Lower leg skin (tissue), 3 donors: ENCODE measurements at regions not wholly inside any gene's neighbourhood (a gene's known extent, or its start where the extent isn't known, plus 50 kb on each side); places are given as distances from the start of the nearest gene placed in this dataset.

Experiments
- POLR2A ChIP-seq, 2 donors: fragments of 450-650 bp; IDR thresholded peaks; one replicate each; pipeline ENCODE4 v1.6.1; 2016 to 2017; ENCODE audit warnings: antibody characterized with exemption in 2 of 2, mild to moderate bottlenecking in 1 of 2, moderate library complexity in 1 of 2
- TF ChIP-seq, protein P1 (sequence below), 3 donors: fragments of 450-650 bp; IDR thresholded peaks; one replicate each; pipeline ENCODE4 v1.5.1; 2016; ENCODE audit warnings: antibody characterized with exemption in 3 of 3, mild to moderate bottlenecking in 3 of 3, moderate library complexity in 2 of 3

DNA sequence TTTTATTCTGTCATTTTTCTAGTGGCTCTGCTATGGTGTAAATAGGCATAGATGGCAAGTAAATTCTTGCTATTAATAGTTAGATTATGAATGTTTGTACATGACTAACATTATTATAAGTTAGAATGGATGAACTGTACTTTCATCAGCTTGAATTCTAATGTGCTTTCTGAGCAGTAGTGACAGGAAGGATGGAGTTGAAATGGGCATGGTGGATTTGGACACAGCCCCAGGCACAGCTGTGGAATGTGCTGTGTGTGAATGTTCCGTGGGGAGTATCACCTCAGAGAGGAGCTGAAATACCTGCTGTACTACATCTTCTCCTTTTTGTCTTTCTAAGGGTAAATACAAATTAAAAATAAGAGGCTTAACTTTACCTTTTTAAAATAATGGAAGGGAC, 66.8 kb downstream of the FBXO5 start:
- TF ChIP-seq, protein P1, sequence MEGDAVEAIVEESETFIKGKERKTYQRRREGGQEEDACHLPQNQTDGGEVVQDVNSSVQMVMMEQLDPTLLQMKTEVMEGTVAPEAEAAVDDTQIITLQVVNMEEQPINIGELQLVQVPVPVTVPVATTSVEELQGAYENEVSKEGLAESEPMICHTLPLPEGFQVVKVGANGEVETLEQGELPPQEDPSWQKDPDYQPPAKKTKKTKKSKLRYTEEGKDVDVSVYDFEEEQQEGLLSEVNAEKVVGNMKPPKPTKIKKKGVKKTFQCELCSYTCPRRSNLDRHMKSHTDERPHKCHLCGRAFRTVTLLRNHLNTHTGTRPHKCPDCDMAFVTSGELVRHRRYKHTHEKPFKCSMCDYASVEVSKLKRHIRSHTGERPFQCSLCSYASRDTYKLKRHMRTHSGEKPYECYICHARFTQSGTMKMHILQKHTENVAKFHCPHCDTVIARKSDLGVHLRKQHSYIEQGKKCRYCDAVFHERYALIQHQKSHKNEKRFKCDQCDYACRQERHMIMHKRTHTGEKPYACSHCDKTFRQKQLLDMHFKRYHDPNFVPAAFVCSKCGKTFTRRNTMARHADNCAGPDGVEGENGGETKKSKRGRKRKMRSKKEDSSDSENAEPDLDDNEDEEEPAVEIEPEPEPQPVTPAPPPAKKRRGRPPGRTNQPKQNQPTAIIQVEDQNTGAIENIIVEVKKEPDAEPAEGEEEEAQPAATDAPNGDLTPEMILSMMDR (IDR thresholded peaks at IDR 0.05) = no peak
- TF ChIP-seq POLR2A (IDR thresholded peaks at IDR 0.05) = no peak
